Aorta (tissue), 5 donors: ENCODE measurements at regions not wholly inside any gene's neighbourhood (a gene's known extent, or its start where the extent isn't known, plus 50 kb on each side); places are given as distances from the start of the nearest gene placed in this dataset.

ENCODE experiments used
- ATAC-seq: fragments of 200-7000 bp; cut with Tn5 transposase; one replicate; pipeline ENCODE4 v1.9.1; 2022; ENCODE audit warnings: moderate library complexity; ENCODE audit not compliant: low FRiP score
- DNase-seq, 2 donors: peaks; one replicate each; pipeline ENCODE4 v3.0.0-alpha.2; 2020
- H3K27ac ChIP-seq, 2 donors: one replicate each; pipeline ENCODE4 v1.5.1; 2013; ENCODE audit warnings: low read length in 2 of 2, mild to moderate bottlenecking in 2 of 2, moderate library complexity in 2 of 2, control low read depth in 1 of 2, inconsistent platforms in 1 of 2, low read depth in 1 of 2
- H3K27me3 ChIP-seq, 2 donors: one replicate each; pipeline ENCODE4 v1.6.1; 2013; ENCODE audit warnings: control low read depth in 1 of 2, low read length in 1 of 2, mild to moderate bottlenecking in 1 of 2, moderate library complexity in 1 of 2; ENCODE audit not compliant: insufficient read depth in 2 of 2, control insufficient read depth in 1 of 2
- H3K36me3 ChIP-seq, 2 donors: one replicate each; pipeline ENCODE4 v1.6.1; 2013; ENCODE audit warnings: control low read depth in 1 of 2, low read length in 1 of 2, mild to moderate bottlenecking in 1 of 2; ENCODE audit not compliant: insufficient read depth in 2 of 2, control insufficient read depth in 1 of 2
- H3K4me1 ChIP-seq, 2 donors: one replicate each; pipeline ENCODE4 v1.6.1; 2013; ENCODE audit warnings: low read length in 2 of 2, control low read depth in 1 of 2, mild to moderate bottlenecking in 1 of 2, moderate library complexity in 1 of 2; ENCODE audit not compliant: insufficient read depth in 2 of 2, control insufficient read depth in 1 of 2
- H3K4me3 ChIP-seq, 2 donors: one replicate each; pipeline ENCODE4 v1.5.1; 2013; ENCODE audit warnings: low read length in 2 of 2, control low read depth in 1 of 2, mild to moderate bottlenecking in 1 of 2
- H3K9me3 ChIP-seq: one replicate; pipeline ENCODE4 v1.6.1; 2013; ENCODE audit warnings: mild to moderate bottlenecking, low read length; ENCODE audit not compliant: control insufficient read depth
- WGBS, 2 donors: extraction: QIAGEN DNeasy Blood & Tissue Kit; methylation state at CpG; one replicate each; pipeline ENCODE4 v1.1.7; 2013; 5-methylcytosine and 5-hydroxymethylcytosine counted together
- intact Hi-C, 2 donors: fragments of 100-400 bp; cut with DNase I; formaldehyde crosslinking; loops; one replicate each; pipeline versions ENCODE4 v1.14.2 to v1.15.0; 2022
- donor health status: healthy with polysubstance abuse.
- donor health status: Bipolar disorder and iron deficiency.
- donor health status: DM: no; HTN: no; CAD: no.
- donor health status: DM: no; HTN: no; CAD: no.
- donor health status: DM: yes; HTN: yes; CAD: no.

GRCh38 chr6:110529355-110529754, 52.9 kb upstream of the SLC22A16 start:
- no peaks in the 10 kb centered on the region for H3K27me3 ChIP-seq
- H3K27ac ChIP-seq = no peak overlapping the region
- no peak overlapping the region for H3K4me3 ChIP-seq
- no peaks in the 10 kb centered on the region for H3K36me3 ChIP-seq
- WGBS, 2 donors = 84 to 85% methylated on average over 5 of the region's 5 CpGs
- no peaks in the 10 kb centered on the region for H3K4me1 ChIP-seq
- intact Hi-C loops = loop anchor here (2.0 to 10.0 kb wide), 3 partner anchors 345 to 423 kb away; partner anchors contain the start of gene AMD1 (in 1 of the 2)
- ATAC-seq (no peak), DNase-seq (no peak)
- H3K9me3 ChIP-seq = no peaks in the 10 kb centered on the region

GRCh38 chr6:110528930-110529325, 52.5 kb upstream of the SLC22A16 start:
- Histone ChIP-seq H3K27me3 (no peaks in the 10 kb centered on the region), H3K36me3 (no peaks in the 10 kb centered on the region), H3K4me3 (no peak overlapping the region), H3K9me3 (no peaks in the 10 kb centered on the region), H3K27ac (no peak overlapping the region), H3K4me1 (no peaks in the 10 kb centered on the region)
- intact Hi-C loops = loop anchor here (2.0 to 10.0 kb wide), 3 partner anchors 346 to 423 kb away; partner anchors contain the start of gene AMD1 (in 1 of the 2)
- DNase-seq (no peak), ATAC-seq (no peak)
- WGBS, 2 donors = 91 to 94% methylated on average over 6 of the region's 6 CpGs

- Histone ChIP-seq H3K4me1 (no peaks in the 10 kb centered on the region), H3K36me3 (no peaks in the 10 kb centered on the region), H3K27ac (no peak overlapping the region), H3K9me3 (no peaks in the 10 kb centered on the region), H3K4me3 (no peak overlapping the region), H3K27me3 (no peaks in the 10 kb centered on the region)
- ATAC-seq (peak; percentile 89), DNase-seq (no peak)
- WGBS, 2 donors = 26 to 30% methylated on average over 4 of the region's 4 CpGs
- intact Hi-C loops = loop anchor here (2.0 to 10.0 kb wide), 3 partner anchors 346 to 424 kb away; partner anchors contain the start of gene AMD1 (in 1 of the 2)
Measured at GRCh38 chr6:110528101-110528929, 51.9 kb upstream of the SLC22A16 start.

- Histone ChIP-seq H3K27me3 (no peaks in the 10 kb centered on the region), H3K27ac (no peak overlapping the region), H3K4me3 (no peak overlapping the region), H3K36me3 (no peaks in the 10 kb centered on the region), H3K4me1 (no peaks in the 10 kb centered on the region), H3K9me3 (no peaks in the 10 kb centered on the region)
- ATAC-seq (no peak), DNase-seq (no peak)
- 80 to 84% methylated on average over 4 of the region's 4 CpGs for WGBS, 2 donors
- intact Hi-C loops = loop anchor here in 1 of 2 donors (5.0 to 10.0 kb wide), 2 partner anchors 347 to 425 kb away; partner anchors contain the start of gene AMD1
Measured at GRCh38 chr6:110527516-110527915, 51.1 kb upstream of the SLC22A16 start.

- DNase-seq (no peak), ATAC-seq (no peak)
- Histone ChIP-seq H3K4me3 (no peak overlapping the region), H3K27me3 (no peaks in the 10 kb centered on the region), H3K4me1 (no peaks in the 10 kb centered on the region), H3K36me3 (no peaks in the 10 kb centered on the region), H3K9me3 (no peaks in the 10 kb centered on the region), H3K27ac (no peak overlapping the region)
- WGBS, 2 donors = 51 to 57% methylated on average over 3 of the region's 3 CpGs
- intact Hi-C loops = loop anchor here in 1 of 2 donors (5.0 to 10.0 kb wide), 2 partner anchors 348 to 426 kb away; partner anchors contain the start of gene AMD1
Measured at GRCh38 chr6:110526726-110527125, 50.3 kb upstream of the SLC22A16 start.
